Nephron progenitor cell (in vitro differentiated cells): ENCODE measurements at regions not wholly inside any gene's neighbourhood (a gene's known extent, or its start where the extent isn't known, plus 50 kb on each side); places are given as distances from the start of the nearest gene placed in this dataset.
"Not testable (repeated sequence)": the region's sequence is repeated elsewhere in the genome, so short reads cannot be mapped to it uniquely, and the experiment has no call there.

Experiments
- DNase-seq: peaks from one replicate; pipeline ENCODE4 v3.0.0; 2021
- H3K27ac Mint-ChIP-seq: 2 replicates; pipeline ENCODE4 v1.8.0; 2021; ENCODE audit warnings: mild to moderate bottlenecking, moderate library complexity, mixed read lengths
- H3K27me3 Mint-ChIP-seq: 2 replicates; pipeline ENCODE4 v1.8.0; 2021; ENCODE audit warnings: mild to moderate bottlenecking, low read depth, mixed read lengths; ENCODE audit not compliant: poor library complexity
- H3K36me3 Mint-ChIP-seq: 2 replicates; pipeline ENCODE4 v1.8.0; 2021; ENCODE audit warnings: low read depth, mixed read lengths
- H3K4me1 Mint-ChIP-seq: 2 replicates; pipeline ENCODE4 v1.8.0; 2021; ENCODE audit warnings: mixed read lengths
- H3K4me3 Mint-ChIP-seq: 2 replicates; pipeline ENCODE4 v1.8.0; 2021; ENCODE audit warnings: mild to moderate bottlenecking, moderate library complexity, mixed read lengths
- H3K9me3 Mint-ChIP-seq: 2 replicates; pipeline ENCODE4 v1.8.0; 2021; ENCODE audit warnings: mild to moderate bottlenecking, moderate library complexity, mixed read lengths
- TF ChIP-seq, protein P1 (sequence below): fragments of 200-600 bp; sonication (generic); IDR thresholded peaks from 2 replicates; pipeline ENCODE4 v1.5.0; 2021; ENCODE audit warnings: antibody characterized with exemption

GRCh38 chr22:12601870-12602779 is 2925.9 kb upstream of the OR11H1 start:
- H3K4me1 Mint-ChIP-seq: no peaks in the 10 kb centered on the region
- H3K27me3 Mint-ChIP-seq: no peaks in the 10 kb centered on the region
- H3K4me3 Mint-ChIP-seq: no peak overlapping the region
- TF ChIP-seq, protein P1, sequence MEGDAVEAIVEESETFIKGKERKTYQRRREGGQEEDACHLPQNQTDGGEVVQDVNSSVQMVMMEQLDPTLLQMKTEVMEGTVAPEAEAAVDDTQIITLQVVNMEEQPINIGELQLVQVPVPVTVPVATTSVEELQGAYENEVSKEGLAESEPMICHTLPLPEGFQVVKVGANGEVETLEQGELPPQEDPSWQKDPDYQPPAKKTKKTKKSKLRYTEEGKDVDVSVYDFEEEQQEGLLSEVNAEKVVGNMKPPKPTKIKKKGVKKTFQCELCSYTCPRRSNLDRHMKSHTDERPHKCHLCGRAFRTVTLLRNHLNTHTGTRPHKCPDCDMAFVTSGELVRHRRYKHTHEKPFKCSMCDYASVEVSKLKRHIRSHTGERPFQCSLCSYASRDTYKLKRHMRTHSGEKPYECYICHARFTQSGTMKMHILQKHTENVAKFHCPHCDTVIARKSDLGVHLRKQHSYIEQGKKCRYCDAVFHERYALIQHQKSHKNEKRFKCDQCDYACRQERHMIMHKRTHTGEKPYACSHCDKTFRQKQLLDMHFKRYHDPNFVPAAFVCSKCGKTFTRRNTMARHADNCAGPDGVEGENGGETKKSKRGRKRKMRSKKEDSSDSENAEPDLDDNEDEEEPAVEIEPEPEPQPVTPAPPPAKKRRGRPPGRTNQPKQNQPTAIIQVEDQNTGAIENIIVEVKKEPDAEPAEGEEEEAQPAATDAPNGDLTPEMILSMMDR: no peak
- peaks cover 93% of the 10 kb centered on the region for H3K9me3 Mint-ChIP-seq
- no peak for DNase-seq
- no peak overlapping the region for H3K27ac Mint-ChIP-seq
- no peaks in the 10 kb centered on the region for H3K36me3 Mint-ChIP-seq

DNA sequence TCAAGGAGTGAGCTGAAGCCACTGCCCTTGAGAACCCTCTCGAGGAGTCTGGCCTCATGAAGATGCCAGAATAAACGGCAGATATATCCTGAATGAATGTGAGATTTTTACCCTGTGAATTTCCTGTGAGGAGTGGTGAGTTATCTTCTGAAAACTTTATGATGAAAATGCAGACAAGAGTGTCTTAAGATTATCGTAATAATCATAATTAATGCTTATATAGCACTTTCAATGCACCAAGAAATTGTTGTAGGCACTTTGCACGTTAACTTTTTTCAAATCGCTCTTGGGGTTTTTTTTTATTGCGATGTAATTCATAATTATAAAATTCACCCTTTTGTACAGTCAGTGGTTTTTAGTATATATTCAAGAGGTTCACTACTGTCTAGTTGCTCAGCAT is 2924.6 kb upstream of the OR11H1 start:
- not testable (repeated sequence) for H3K4me3 Mint-ChIP-seq, H3K36me3 Mint-ChIP-seq, H3K27me3 Mint-ChIP-seq, H3K27ac Mint-ChIP-seq, DNase-seq, H3K4me1 Mint-ChIP-seq
- H3K9me3 Mint-ChIP-seq: peaks cover 94% of the 10 kb centered on the region

DNA sequence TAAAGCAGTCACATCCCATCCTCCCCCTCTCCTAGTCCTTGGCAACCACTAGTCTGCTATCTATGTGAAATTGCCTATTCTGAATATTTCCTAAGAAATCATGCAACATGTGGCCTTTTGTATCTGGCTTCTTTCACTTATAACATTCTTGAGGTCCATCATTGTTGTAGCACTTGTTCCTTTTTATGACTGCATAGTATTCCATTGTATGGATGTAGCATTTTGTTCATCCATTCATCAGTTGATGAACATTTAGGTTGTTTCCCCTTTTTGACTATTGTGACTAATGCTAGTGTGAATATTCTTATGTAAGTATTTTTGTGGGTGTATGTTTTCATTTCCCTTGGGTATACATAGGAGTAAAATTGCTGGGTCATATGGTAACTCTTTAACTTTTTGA is 2924.2 kb upstream of the OR11H1 start:
- DNase-seq: not testable (repeated sequence)
- peaks cover 94% of the 10 kb centered on the region for H3K9me3 Mint-ChIP-seq

DNA sequence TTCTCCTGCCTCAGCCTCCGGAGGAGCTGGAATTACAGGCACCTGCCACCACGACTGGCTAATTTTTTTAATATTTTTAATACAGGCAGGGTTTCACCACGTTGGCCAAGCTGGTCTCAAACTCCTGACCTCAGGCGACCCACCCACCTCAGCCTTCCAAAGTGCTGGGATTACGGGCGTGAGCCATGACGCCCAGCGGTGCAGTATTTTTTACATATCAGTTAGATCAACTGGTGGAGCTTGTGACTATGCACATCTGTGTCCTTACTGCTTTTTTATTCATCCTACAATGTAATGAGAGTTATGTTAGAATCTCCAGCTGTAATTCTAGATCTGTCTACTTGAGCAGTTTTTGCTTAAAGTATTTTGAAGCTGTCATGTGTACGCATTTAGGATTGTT is 2919.5 kb upstream of the OR11H1 start:
- H3K9me3 Mint-ChIP-seq: peaks cover 86% of the 10 kb centered on the region
- not testable (repeated sequence) for DNase-seq, H3K27me3 Mint-ChIP-seq, H3K4me3 Mint-ChIP-seq, H3K27ac Mint-ChIP-seq, H3K36me3 Mint-ChIP-seq, H3K4me1 Mint-ChIP-seq

More for the DNA sequence above, 2924.2 kb upstream of the OR11H1 start:
- H3K4me3 Mint-ChIP-seq, H3K27ac Mint-ChIP-seq, H3K36me3 Mint-ChIP-seq, H3K27me3 Mint-ChIP-seq, H3K4me1 Mint-ChIP-seq: not testable (repeated sequence)

GRCh38 chr22:12613199-12613598 is 2914.8 kb upstream of the OR11H1 start:
- Mint-ChIP-seq H3K27ac (no peak overlapping the region), H3K36me3 (no peaks in the 10 kb centered on the region), H3K4me1 (no peaks in the 10 kb centered on the region), H3K9me3 (peaks cover 82% of the 10 kb centered on the region), H3K4me3 (no peak overlapping the region), H3K27me3 (peaks cover 5% of the 10 kb centered on the region)
- DNase-seq: no peak
- TF ChIP-seq, protein P1: no peak

GRCh38 chr22:12613907-12614306 is 2914.1 kb upstream of the OR11H1 start:
- not testable (repeated sequence) for H3K27me3 Mint-ChIP-seq, H3K4me1 Mint-ChIP-seq, H3K36me3 Mint-ChIP-seq, H3K4me3 Mint-ChIP-seq, H3K27ac Mint-ChIP-seq, DNase-seq
- peaks cover 80% of the 10 kb centered on the region for H3K9me3 Mint-ChIP-seq

- not testable (repeated sequence) for H3K27ac Mint-ChIP-seq, H3K4me3 Mint-ChIP-seq, H3K27me3 Mint-ChIP-seq, DNase-seq, H3K4me1 Mint-ChIP-seq, H3K36me3 Mint-ChIP-seq
- peaks cover 67% of the 10 kb centered on the region for H3K9me3 Mint-ChIP-seq
Measured at GRCh38 chr22:12626894-12627293, 2901.1 kb upstream of the OR11H1 start.

- H3K9me3 Mint-ChIP-seq: peaks cover 67% of the 10 kb centered on the region
- H3K4me1 Mint-ChIP-seq, DNase-seq, H3K4me3 Mint-ChIP-seq, H3K27me3 Mint-ChIP-seq, H3K27ac Mint-ChIP-seq, H3K36me3 Mint-ChIP-seq: not testable (repeated sequence)
Measured at GRCh38 chr22:12629815-12630214, 2898.2 kb upstream of the OR11H1 start.

- peaks cover 78% of the 10 kb centered on the region for H3K9me3 Mint-ChIP-seq
- H3K36me3 Mint-ChIP-seq, H3K27me3 Mint-ChIP-seq, H3K4me3 Mint-ChIP-seq, H3K4me1 Mint-ChIP-seq, DNase-seq, H3K27ac Mint-ChIP-seq: not testable (repeated sequence)
Measured at GRCh38 chr22:12630965-12631364, 2897.0 kb upstream of the OR11H1 start.

DNA sequence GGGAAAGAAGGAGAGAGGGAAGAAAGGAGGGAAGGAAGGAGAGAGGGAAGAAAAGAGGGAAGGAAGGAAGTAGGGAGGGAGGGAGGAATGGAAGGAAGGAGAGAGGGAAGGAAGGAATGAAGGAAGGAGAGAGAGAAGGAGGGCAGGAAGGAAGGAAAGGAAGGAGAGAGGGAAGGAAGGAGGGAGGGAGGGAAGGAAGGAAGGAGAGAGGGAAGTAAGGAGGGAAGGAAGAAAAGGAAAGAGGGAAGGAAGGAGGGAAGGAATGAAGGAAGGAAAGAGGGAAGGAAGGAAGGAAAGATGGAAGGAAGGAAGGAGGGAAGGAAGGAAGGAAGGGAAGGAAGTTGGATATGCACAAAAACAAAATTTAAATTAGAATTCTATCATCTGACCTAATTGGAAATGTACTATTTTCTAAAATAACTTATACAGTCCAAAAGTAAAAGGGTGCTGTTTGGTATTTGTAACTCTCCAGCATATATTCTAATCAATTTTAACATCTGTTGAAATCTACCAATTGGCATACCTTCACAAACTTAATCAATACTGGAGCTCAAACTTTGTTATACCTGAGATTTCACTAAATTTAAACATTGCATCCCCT is 2890.3 kb upstream of the OR11H1 start:
- H3K4me3 Mint-ChIP-seq, H3K27me3 Mint-ChIP-seq, DNase-seq, H3K36me3 Mint-ChIP-seq, H3K4me1 Mint-ChIP-seq, H3K27ac Mint-ChIP-seq: not testable (repeated sequence)
- H3K9me3 Mint-ChIP-seq: peaks cover 85% of the 10 kb centered on the region

- H3K9me3 Mint-ChIP-seq: peaks cover 78% of the 10 kb centered on the region
- H3K4me1 Mint-ChIP-seq, H3K27ac Mint-ChIP-seq, H3K36me3 Mint-ChIP-seq, H3K27me3 Mint-ChIP-seq, DNase-seq, H3K4me3 Mint-ChIP-seq: not testable (repeated sequence)
Measured at GRCh38 chr22:12638319-12638718, 2889.7 kb upstream of the OR11H1 start.
